ENCODE measurements at regions not wholly inside any gene's neighbourhood (a gene's known extent, or its start where the extent isn't known, plus 50 kb on each side); places are given as distances from the start of the nearest gene placed in this dataset.
A peak's percentile ranks its signal among the peaks of the same experiment; 100 is the strongest.

- Mint-ChIP-seq H3K9me3 (peaks cover 0 to 6% of the 10 kb centered on the region in 2 donors), H3K27ac (no peak overlapping the region), H3K4me1 (no peaks in the 10 kb centered on the region), H3K4me3 (no peak overlapping the region), H3K27me3 (no peaks in the 10 kb centered on the region)
- ATAC-seq (no peak), DNase-seq (no peak)
Measured at GRCh38 chr12:126397660-126398059, 1332.4 kb downstream of the AACS start.

- DNase-seq (no peak), ATAC-seq (no peak)
- no peaks in the 10 kb centered on the region for H3K4me1 Mint-ChIP-seq
- no peaks in the 10 kb centered on the region for H3K27me3 Mint-ChIP-seq
- H3K27ac Mint-ChIP-seq: no peak overlapping the region
- peaks cover 0 to 6% of the 10 kb centered on the region in 2 donors for H3K9me3 Mint-ChIP-seq
- no peak overlapping the region for H3K4me3 Mint-ChIP-seq
Measured at GRCh38 chr12:126400831-126401230, 1335.6 kb downstream of the AACS start.

- no peaks in the 10 kb centered on the region for H3K4me1 Mint-ChIP-seq
- DNase-seq: no peak
- no peak for ATAC-seq
- H3K27ac Mint-ChIP-seq: no peak overlapping the region
- peaks cover 0 to 6% of the 10 kb centered on the region in 2 donors for H3K9me3 Mint-ChIP-seq
- H3K27me3 Mint-ChIP-seq: no peaks in the 10 kb centered on the region
- no peak overlapping the region for H3K4me3 Mint-ChIP-seq
Measured at GRCh38 chr12:126404293-126404881, 1339.2 kb downstream of the AACS start.

- Mint-ChIP-seq H3K9me3 (peaks cover 4 to 8% of the 10 kb centered on the region in 2 donors), H3K27ac (no peak overlapping the region), H3K4me3 (no peak overlapping the region), H3K27me3 (no peaks in the 10 kb centered on the region), H3K4me1 (no peaks in the 10 kb centered on the region)
- ATAC-seq: no peak
- DNase-seq: no peak
Measured at GRCh38 chr12:126418400-126418799, 1353.2 kb downstream of the AACS start.

- H3K27me3 Mint-ChIP-seq: no peaks in the 10 kb centered on the region
- DNase-seq (no peak), ATAC-seq (no peak)
- H3K27ac Mint-ChIP-seq: no peak overlapping the region
- H3K4me1 Mint-ChIP-seq: no peaks in the 10 kb centered on the region
- peaks cover 4 to 8% of the 10 kb centered on the region in 2 donors for H3K9me3 Mint-ChIP-seq
- no peak overlapping the region for H3K4me3 Mint-ChIP-seq
Measured at GRCh38 chr12:126419131-126419530, 1353.9 kb downstream of the AACS start.

GRCh38 chr12:126424696-126425095, 1359.5 kb downstream of the AACS start:
- no peaks in the 10 kb centered on the region for H3K27me3 Mint-ChIP-seq
- ATAC-seq (no peak), DNase-seq (no peak)
- no peak overlapping the region for H3K4me3 Mint-ChIP-seq
- H3K27ac Mint-ChIP-seq: peak overlapping the region in 1 of 2 donors; percentile 61
- no peaks in the 10 kb centered on the region for H3K4me1 Mint-ChIP-seq
- peaks cover 7% of the 10 kb centered on the region in 2 donors for H3K9me3 Mint-ChIP-seq

GRCh38 chr12:126425264-126425663, 1360.0 kb downstream of the AACS start:
- no peak for ATAC-seq
- DNase-seq: no peak
- H3K4me3 Mint-ChIP-seq: no peak overlapping the region
- peaks cover 7 to 8% of the 10 kb centered on the region in 2 donors for H3K9me3 Mint-ChIP-seq
- H3K4me1 Mint-ChIP-seq: no peaks in the 10 kb centered on the region
- no peak overlapping the region for H3K27ac Mint-ChIP-seq
- H3K27me3 Mint-ChIP-seq: no peaks in the 10 kb centered on the region

- Mint-ChIP-seq H3K27me3 (no peaks in the 10 kb centered on the region), H3K4me1 (no peaks in the 10 kb centered on the region), H3K4me3 (no peak overlapping the region), H3K9me3 (peaks cover 13 to 14% of the 10 kb centered on the region in 2 donors), H3K27ac (no peak overlapping the region)
- no peak for ATAC-seq
- no peak for DNase-seq
Measured at GRCh38 chr12:126428769-126429168, 1363.5 kb downstream of the AACS start.

GRCh38 chr12:126430921-126431320, 1365.7 kb downstream of the AACS start:
- H3K27me3 Mint-ChIP-seq: no peaks in the 10 kb centered on the region
- H3K27ac Mint-ChIP-seq: peak overlapping the region in 1 of 2 donors; percentile 6
- DNase-seq (no peak), ATAC-seq (no peak)
- H3K9me3 Mint-ChIP-seq: peaks cover 21% of the 10 kb centered on the region in 2 donors
- no peak overlapping the region for H3K4me3 Mint-ChIP-seq
- H3K4me1 Mint-ChIP-seq: no peaks in the 10 kb centered on the region

GRCh38 chr12:126431767-126432166, 1366.5 kb downstream of the AACS start:
- Mint-ChIP-seq H3K4me3 (no peak overlapping the region), H3K4me1 (no peaks in the 10 kb centered on the region), H3K9me3 (peaks cover 21 to 26% of the 10 kb centered on the region in 2 donors), H3K27me3 (no peaks in the 10 kb centered on the region), H3K27ac (no peak overlapping the region)
- no peak for ATAC-seq
- no peak for DNase-seq

GRCh38 chr12:126432780-126433179, 1367.5 kb downstream of the AACS start:
- peaks cover 21 to 29% of the 10 kb centered on the region in 2 donors for H3K9me3 Mint-ChIP-seq
- H3K4me1 Mint-ChIP-seq: no peaks in the 10 kb centered on the region
- no peak overlapping the region for H3K27ac Mint-ChIP-seq
- ATAC-seq: no peak
- no peak overlapping the region for H3K4me3 Mint-ChIP-seq
- DNase-seq: no peak
- H3K27me3 Mint-ChIP-seq: no peaks in the 10 kb centered on the region

- Mint-ChIP-seq H3K9me3 (peaks cover 16 to 25% of the 10 kb centered on the region in 2 donors), H3K4me3 (no peak overlapping the region), H3K27me3 (no peaks in the 10 kb centered on the region), H3K27ac (no peak overlapping the region), H3K4me1 (no peaks in the 10 kb centered on the region)
- DNase-seq (no peak), ATAC-seq (no peak)
Measured at GRCh38 chr12:126434412-126434985, 1369.3 kb downstream of the AACS start.

- H3K4me1 Mint-ChIP-seq: no peaks in the 10 kb centered on the region
- peaks cover 8 to 15% of the 10 kb centered on the region in 2 donors for H3K9me3 Mint-ChIP-seq
- H3K27ac Mint-ChIP-seq: no peak overlapping the region
- H3K4me3 Mint-ChIP-seq: no peak overlapping the region
- H3K27me3 Mint-ChIP-seq: no peaks in the 10 kb centered on the region
- ATAC-seq: no peak
- no peak for DNase-seq
Measured at GRCh38 chr12:126436041-126436440, 1370.8 kb downstream of the AACS start.

GRCh38 chr12:126437934-126438333, 1372.7 kb downstream of the AACS start:
- Mint-ChIP-seq H3K27ac (no peak overlapping the region), H3K4me3 (no peak overlapping the region), H3K27me3 (no peaks in the 10 kb centered on the region), H3K9me3 (peaks cover 8 to 15% of the 10 kb centered on the region in 2 donors), H3K4me1 (no peaks in the 10 kb centered on the region)
- DNase-seq: no peak
- ATAC-seq: no peak

- ATAC-seq: no peak
- DNase-seq: no peak
- Mint-ChIP-seq H3K27me3 (no peaks in the 10 kb centered on the region), H3K4me1 (no peaks in the 10 kb centered on the region), H3K9me3 (peaks cover 0 to 22% of the 10 kb centered on the region in 2 donors), H3K4me3 (no peak overlapping the region), H3K27ac (no peak overlapping the region)
Measured at GRCh38 chr12:126443977-126444376, 1378.7 kb downstream of the AACS start.

GRCh38 chr12:126447346-126447745, 1382.1 kb downstream of the AACS start:
- no peak for DNase-seq
- Mint-ChIP-seq H3K4me1 (no peaks in the 10 kb centered on the region), H3K9me3 (peaks cover 0 to 30% of the 10 kb centered on the region in 2 donors), H3K27me3 (no peaks in the 10 kb centered on the region), H3K4me3 (no peak overlapping the region), H3K27ac (no peak overlapping the region)
- ATAC-seq: no peak

- ATAC-seq (no peak), DNase-seq (no peak)
- no peaks in the 10 kb centered on the region for H3K4me1 Mint-ChIP-seq
- no peak overlapping the region for H3K4me3 Mint-ChIP-seq
- no peaks in the 10 kb centered on the region for H3K27me3 Mint-ChIP-seq
- peaks cover 0 to 16% of the 10 kb centered on the region in 2 donors for H3K9me3 Mint-ChIP-seq
- H3K27ac Mint-ChIP-seq: peak overlapping the region in 1 of 2 donors; percentile 86
Measured at GRCh38 chr12:126451809-126452208, 1386.6 kb downstream of the AACS start.
